GM21723 (cell line): ENCODE measurements at regions not wholly inside any gene's neighbourhood (a gene's known extent, or its start where the extent isn't known, plus 50 kb on each side); places are given as distances from the start of the nearest gene placed in this dataset.
"Not testable (repeated sequence)": the region's sequence is repeated elsewhere in the genome, so short reads cannot be mapped to it uniquely, and the experiment has no call there.

Experiments
- ATAC-seq: cut with Tn5 transposase; IDR thresholded peaks from one replicate; pipeline ENCODE4 v1.9.1; 2021; ENCODE audit warnings: mild to moderate bottlenecking, moderate library complexity; ENCODE audit not compliant: unreplicated experiment

DNA sequence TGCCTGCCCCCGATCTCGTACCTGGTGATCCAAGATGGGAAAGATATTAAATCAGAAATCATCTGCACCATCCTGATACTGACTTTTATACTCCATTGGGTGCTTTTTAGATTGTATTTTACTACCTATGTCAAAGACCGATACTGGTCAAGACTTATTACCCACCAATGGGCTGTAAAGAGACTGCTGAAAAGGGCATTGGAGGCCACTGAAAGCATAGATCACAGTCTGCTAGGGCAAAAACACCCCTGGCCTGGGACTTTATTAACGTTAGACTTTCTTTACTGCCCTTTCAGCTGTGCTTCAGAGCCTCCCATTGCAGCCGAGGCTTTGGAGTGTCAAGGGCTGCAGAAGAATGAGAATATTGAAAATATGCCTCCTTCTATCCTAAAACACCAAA, 472.8 kb upstream of the DDX18 start:
- no peak for ATAC-seq

DNA sequence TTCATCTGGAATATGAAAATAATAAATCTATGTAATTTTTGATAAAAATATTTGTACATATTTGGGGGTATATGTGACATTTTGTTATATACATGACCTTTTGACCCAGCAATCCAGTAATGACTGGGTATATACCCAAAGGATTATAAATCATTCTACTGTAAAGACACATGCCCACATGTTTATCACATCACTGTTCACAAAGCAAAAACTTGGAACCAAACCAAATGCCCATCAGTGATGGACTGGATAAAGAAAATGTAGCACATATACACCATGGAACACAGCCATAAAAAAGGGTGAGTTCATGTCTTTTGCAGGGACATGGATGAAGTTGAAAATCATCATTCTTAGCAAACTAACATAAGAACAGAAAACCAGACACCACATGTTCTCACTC, 472.1 kb upstream of the DDX18 start:
- ATAC-seq: no peak

DNA sequence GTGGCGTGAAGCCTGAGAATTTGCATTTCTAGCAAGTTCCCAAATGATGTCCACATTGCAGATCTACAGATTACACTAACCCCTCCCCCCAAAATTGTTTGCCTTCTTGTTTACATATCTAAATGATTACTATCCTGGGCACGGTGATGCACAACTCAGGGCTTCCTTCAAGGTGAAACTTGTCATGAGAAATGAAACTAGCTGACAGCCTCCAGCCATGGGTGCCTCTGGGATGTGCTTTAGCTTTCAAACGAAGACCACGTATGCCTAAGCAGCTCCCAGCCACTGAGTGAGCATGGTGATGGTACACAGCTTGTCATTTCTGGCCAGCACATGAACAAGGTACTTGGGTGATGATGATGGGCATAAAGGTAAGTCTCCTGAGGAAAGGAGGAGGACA, 464.8 kb upstream of the DDX18 start:
- no peak for ATAC-seq

DNA sequence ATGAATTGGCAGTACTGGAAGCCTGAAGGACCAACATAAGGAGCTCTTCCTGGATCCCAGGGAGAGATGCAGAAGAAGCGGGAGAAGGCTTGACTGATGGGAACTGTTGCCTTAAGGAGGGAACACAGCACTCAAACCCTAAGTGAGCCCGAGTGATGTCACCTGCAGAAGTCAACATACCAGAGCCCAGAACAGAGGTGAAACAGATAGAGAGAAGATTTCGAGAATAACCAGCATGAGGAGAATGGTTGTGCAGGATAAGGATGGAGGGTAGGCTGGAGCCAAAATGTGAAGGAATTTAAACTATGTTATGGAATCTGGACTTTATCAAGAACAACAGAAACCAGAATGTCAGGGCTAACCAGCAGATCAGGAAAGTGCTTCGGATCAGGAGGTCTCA, 463.1 kb upstream of the DDX18 start:
- no peak for ATAC-seq

DNA sequence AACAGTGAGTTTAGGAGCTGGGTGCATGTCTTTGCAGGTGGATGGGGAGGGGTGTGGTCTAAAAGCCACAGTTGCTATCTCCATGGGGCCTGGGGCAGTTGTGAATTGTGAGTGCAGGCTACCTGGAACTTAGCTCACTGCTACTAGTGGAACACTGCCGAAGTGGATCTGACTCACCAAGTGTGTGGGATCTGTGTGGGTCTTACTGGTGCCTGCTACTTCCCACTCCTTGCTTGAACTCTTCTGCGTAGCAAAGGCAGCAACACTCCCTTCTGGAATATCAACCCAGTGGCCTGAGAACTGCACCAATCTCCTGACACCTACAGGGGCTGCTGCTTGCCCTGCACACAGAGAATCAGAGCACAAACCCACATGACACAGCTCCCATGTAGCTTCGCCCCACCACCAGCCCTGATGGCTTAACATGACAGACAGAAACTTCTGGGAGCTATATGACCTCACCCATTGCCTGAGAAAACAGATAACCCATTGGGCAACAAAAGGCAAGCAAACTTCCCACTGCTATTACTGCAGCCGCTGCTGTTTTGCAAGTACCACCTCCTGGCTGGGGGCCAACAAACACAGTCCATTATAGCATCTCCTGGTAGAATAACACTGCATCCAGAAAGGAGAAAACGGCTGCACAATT, 455.1 kb upstream of the DDX18 start:
- ATAC-seq: no peak

DNA sequence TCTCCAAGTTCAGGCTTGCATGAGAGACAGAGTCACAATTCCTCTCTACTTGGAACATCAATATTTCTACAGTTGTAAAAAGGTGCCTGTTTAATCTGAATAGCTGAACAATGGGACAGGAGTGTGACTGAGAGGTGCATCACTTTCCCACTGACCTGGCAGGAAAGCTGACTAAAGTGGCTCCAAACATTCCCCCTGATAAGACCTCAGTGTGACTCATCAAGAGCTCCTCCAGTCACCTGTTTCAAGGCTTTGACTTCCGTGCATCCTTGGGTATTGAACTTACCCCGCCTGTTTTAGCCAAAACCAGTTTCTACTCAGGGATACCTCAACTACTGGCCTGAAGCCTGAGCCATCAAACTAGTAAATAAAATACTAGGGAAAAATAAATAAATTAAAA, 453.9 kb upstream of the DDX18 start:
- no peak for ATAC-seq

DNA sequence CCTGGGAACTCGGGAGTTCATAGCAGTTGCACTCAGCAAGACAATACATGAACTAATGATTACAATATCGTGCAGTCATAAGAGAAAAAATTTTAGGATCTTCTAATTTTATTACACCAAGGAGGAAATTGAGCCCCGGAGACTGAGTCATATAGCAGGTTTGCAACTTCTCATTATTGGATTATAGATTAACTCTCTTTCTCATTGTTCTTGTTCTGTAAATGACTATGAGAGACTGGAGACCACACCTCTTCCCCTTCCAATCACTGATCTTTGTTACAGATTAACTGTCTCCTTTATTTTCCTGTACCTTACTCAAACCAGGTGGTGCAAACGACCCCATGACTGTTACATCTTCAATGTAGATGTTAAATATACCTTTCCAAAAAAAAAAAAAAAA, 435.8 kb upstream of the DDX18 start:
- no peak for ATAC-seq

DNA sequence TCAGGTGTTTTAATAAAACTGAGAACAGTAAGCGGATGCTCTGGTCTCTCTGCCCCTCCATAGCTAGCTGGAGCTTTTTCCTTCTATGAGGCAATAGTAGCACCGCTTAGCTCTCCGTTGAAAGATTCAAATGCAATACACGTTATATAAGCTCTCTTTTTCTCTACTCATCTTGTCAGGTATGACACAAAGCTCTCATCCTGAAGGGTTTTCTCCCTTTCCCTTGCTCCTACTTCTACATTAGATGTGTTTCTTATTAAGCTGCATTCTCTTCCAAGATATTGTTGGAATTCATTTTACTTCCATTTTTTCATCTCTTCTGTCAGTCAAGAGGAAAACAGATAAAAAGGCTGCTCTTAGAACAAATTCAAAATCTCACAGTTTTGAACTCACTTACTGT, 434.6 kb upstream of the DDX18 start:
- no peak for ATAC-seq

DNA sequence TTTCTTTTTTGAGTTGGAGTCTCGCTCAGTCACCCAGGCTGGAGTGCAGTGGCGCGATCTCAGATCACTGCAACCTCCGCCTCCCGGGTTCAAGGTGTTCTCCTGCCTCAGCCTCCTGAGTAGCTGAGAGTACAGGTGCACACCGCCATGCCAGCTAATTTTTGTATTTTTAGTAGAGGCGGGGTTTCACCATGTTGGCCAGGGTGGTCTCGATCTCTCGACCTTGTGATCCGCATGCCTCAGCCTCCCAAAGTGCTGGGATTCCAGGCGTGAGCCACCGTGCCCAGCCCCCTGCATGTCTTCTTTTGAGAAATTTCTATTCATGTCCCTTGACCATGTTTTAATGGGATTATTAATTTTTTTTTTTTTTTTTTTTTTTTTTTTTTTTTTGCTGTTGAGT, 430.5 kb upstream of the DDX18 start:
- not testable (repeated sequence) for ATAC-seq

DNA sequence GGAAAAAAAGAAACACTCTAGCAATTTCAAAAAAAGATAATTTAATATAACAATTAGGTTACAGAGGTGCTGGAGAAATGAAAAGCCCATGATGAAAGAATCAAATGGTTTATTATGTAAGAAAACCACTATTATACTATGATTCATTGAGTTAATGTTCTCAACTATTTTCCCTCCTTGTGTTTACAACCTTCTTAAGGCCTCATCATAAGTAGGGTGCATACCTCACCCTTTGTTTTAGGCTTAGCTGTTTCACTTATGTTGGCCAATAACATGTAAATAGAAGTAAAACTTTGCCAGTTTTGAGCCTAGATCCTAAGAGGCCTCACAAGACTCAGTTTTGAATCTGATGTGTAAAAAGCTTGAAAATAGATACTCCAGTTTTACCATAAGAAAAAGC, 418.3 kb upstream of the DDX18 start:
- ATAC-seq: no peak

DNA sequence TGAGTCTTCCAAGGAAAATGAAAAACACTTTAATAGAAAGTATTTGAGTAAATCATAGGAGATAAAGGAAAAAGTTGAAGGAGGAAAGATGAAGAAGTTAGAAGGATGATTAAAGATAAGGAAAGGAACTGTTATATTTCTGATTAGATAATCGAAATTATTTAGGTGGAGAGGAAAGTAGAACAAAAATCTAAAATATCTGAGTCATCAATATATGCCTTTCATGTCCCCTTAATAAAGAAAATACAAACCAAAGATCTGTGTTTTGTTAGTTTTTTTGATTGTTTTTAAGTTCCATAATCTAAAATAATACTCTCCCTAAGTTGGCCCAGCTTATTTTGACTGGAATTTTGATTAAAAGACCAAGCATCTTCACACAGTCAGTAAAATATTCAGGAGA, 412.9 kb upstream of the DDX18 start:
- ATAC-seq: no peak

DNA sequence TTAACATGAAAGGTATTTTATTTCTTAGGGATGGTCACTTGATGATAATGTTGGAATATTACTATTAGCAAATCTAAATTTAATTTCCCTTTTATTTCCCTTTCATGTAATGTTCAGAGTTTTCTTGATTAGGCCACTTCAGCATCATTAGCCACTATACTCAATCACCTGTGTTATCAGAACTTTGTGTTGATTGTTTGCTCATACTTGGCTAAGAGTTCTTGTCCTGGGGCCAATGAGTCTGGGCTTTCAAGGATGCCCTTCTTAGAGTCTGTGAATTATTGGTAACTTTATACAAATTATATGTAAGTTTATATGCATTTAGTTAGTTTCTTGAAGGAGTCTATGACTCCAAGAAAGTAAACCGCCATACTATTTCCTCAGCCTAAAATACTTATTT, 408.0 kb upstream of the DDX18 start:
- no peak for ATAC-seq

DNA sequence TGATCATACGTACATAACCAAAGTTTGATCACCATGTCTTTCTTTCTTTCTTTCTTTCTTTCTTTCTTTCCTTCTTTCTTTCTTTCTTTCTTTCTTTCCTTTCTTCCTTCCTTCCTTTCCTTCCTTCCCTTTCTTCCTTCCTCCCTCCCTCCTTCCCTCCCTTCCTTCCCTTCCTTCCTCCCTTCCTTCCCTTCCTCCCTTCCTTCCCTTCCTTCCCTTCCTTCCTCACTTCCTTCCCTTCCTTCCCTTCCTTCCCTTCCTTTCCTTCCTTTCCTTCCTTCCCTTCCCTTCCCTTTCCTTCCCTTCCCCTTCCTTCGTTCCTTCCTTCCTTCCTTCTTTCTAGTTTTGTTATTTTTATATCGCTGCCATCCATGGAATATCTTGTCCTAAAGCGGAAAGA, 406.7 kb upstream of the DDX18 start:
- ATAC-seq: no peak

DNA sequence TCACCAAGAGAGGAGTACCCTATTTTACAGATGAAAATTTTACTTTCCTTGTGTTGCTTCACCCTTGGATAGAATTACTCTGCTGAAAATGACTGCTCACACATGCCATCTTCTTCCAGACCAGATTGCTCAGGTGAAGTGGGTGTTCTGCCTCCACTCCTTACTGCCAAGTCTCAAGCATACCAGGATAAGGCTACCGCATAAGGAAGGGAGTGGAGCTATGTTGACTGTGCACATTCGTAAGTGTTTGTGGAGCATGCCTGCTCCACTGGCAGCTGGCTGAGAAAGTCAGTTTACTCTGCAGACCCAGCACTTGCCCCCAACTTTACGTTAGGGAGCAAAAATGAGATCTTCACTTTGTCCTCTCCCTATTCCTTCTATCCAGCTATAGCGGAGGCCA, 405.0 kb upstream of the DDX18 start:
- ATAC-seq: no peak

DNA sequence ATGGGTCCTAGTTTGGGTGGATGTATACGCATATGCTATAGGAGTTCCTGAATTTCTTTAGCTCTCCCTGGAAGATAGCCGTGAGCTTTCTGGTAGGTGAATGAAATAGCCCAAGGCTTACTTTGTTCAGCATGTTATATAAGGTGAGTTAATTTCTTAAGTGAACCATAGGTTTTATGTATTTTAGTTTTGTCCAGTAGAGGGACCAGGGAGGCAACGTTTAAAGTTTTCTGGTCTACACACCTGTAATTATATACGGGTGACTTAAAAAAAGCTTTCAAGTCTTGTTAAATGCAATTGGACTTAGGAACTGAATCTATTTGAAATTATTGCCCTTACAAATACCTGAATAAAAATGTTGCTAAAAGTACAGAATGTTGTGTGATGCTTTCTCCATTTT, 402.5 kb upstream of the DDX18 start:
- ATAC-seq: no peak

DNA sequence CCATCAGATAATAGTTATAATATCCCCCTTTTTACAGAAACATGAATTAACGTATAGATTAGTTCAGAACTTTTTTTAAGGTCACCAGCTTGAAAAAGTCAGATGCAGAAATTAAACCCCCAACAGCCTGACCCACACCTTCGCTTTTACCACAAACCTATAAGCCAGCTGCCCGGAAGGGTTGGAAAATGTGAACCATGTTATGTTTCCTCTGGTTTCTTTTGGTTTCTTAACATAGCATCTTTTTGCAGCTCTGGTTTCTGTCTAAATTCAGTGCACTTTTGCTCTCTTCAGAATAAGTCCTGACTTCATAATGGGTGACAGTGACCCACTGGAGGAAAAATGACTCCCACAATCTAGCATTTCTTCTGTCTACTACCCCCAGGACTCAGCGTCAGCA, 381.7 kb upstream of the DDX18 start:
- no peak for ATAC-seq

DNA sequence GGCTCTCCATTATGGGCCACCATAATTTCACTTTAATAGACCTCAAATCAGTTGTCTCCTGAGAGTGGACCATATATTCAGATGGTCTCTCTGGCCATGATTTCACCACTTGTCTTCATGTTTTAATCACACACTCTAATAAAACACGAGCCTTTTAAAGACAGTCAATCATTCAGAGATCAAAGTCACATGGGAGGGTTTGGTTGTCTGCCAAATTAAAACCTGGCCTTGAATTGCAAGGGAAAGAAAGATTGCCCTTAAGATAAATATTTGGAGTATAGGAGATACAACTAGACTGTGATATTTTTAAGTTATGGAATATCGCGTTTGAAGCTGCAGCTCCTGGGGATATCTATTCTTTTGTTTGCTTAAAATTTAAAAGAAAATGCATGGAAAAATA, 377.8 kb upstream of the DDX18 start:
- ATAC-seq: no peak

DNA sequence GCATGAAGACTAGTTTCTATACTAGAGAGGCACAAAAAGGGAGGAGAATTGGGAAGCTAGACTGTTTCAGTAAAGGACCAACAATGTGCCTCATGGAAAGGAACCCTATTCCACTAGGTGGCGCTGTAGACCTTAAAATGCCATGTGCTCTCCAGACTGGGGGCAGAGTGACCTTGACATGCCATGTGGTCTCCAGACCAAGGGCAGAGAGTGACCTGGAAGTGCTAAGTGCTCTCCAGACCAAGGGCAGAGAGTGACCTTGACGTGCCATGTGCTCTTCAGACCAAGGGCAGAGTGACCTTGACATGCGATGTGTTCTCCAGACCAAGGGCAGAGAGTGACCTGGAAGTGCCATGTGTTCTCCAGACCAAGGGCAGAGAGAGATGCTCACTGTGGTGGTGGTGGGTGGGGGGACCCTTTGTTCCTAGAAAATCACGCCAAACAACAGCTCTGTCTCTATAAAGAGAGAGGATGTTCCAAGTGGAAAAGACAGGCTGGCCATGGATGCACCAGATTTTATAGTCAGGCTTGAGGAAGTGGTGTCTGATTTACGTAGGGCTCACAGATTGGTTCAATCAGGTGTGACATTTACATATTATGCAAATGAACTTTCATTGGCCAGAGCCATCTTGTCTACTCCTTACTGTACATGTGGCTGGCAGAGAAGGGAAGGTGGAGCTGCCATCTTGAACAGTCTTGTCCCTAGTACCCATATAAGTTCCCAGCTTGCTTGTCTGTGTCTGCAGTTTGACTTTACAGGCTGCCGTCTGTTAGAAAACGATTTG, 344.0 kb upstream of the DDX18 start:
- ATAC-seq: no peak

DNA sequence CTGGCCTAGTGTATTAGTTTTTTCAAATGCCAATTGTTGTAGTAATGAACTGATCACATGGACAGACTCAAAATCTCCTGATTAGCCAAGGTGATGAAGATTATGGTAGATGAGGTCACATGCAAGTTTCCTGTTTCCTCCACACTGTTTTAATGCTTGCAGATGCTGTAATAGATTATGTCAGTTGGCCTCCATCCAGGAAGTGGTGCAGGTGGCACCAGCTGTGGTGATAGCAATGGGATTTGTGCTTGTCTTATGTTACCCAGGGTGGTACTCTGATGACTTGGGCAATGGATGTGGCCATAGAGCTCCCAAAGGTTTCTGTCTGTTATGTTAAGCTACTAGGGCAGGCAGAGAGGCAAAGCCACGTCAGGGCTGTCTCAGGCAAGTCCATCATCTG, 332.9 kb upstream of the DDX18 start:
- no peak for ATAC-seq

DNA sequence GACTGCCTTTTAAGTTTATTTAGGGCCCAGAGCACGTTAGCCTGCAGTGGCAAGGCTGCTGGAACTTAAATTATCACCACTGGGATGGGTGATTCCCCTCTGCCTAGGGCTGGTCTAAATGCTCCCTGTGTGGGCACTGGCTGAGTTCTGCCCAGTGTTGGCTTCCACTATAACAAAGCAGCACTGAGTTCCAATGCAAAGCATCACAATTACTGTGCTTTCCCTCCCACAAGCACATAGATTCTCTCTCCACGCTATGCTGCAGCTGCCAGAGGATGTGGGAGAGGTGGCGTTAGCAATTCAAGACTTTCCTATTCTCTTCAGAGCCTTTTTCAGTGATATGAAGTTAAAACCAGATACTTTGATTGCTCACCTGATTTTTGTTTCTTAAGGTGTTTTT, 328.9 kb upstream of the DDX18 start:
- ATAC-seq: no peak

DNA sequence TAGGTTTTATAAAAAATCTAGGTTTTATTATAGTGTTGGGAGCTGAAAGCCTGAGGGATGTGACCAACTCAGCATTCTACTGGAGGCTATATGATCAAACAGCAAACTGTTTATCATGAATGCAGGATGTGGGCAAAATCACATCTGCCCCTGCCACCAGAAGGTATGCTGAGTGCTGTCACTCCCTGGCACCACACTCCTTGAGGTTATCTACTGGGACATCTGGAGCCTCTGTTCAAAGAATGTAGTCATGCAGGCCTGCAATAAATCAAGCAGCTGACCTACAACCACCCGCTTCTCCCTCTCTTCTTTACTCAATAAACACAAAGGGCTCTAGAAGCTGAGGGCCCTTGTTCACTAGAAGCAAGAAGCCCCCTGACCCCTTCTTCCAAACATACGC, 328.4 kb upstream of the DDX18 start:
- ATAC-seq: no peak

DNA sequence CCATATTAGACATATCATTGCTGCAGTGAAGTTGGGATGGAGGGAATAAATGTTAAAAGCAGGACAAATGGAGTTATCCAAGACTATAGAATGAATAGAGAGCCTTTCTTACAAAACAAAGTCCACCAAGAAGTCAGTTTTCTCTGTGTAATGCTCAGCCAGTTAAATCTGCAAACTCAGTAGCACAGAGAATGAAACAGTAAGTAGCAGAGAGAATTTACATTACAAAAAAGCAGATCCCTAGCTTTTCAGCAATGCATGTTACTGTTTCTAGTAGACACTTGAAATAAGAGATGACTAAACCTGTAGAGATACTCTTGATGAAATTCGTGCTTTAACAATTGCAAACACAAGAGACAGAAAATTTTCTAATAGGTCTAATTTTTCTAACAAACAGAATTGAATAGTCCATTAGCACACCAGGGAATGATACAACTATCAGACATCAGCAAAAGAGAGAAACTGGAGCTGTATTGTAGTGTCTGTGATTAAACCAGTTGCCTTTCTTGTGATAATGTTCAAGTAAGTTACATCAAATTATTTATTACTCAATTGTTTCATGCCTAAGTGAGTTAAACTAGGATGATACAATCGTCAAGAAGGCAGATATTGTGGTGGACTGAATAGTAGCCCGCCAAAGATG, 322.2 kb upstream of the DDX18 start:
- no peak for ATAC-seq
